Psoas muscle (tissue), 7 donors: ENCODE measurements at regions not wholly inside any gene's neighbourhood (a gene's known extent, or its start where the extent isn't known, plus 50 kb on each side); places are given as distances from the start of the nearest gene placed in this dataset.

Experiments
- ATAC-seq, 4 donors: fragments of 200-7000 bp; cut with Tn5 transposase; one replicate each; pipeline ENCODE4 v1.9.1; 2020; ENCODE audit warnings: moderate library complexity in 3 of 4, mild to moderate bottlenecking in 2 of 4
- DNase-seq, 2 donors: peaks; one replicate each; pipeline ENCODE4 v3.0.0-alpha.2; 2020
- H3K27ac ChIP-seq: fragments of 200-600 bp; one replicate; pipeline ENCODE4 v1.8.0; 2022
- H3K27me3 ChIP-seq, 3 donors: fragments of 200-600 bp in 1 of 3; one replicate each; pipeline versions ENCODE4 v1.6.1 to v1.8.0; 2013 to 2022; ENCODE audit warnings: low read length in 2 of 3, mild to moderate bottlenecking in 2 of 3, moderate library complexity in 1 of 3; ENCODE audit not compliant: insufficient read depth in 3 of 3
- H3K36me3 ChIP-seq, 2 donors: fragments of 200-600 bp in 1 of 2; one replicate each; pipeline versions ENCODE4 v1.6.1 to v1.8.0; 2013 to 2022; ENCODE audit warnings: low read depth in 1 of 2, mild to moderate bottlenecking in 1 of 2, moderate library complexity in 1 of 2; ENCODE audit not compliant: insufficient read depth in 1 of 2
- H3K4me1 ChIP-seq: fragments of 200-600 bp; one replicate; pipeline ENCODE4 v1.8.0; 2022
- H3K4me3 ChIP-seq: fragments of 200-600 bp; one replicate; pipeline ENCODE4 v1.8.0; 2022; ENCODE audit warnings: mild to moderate bottlenecking
- H3K9me3 ChIP-seq: fragments of 200-600 bp; one replicate; pipeline ENCODE4 v1.8.0; 2022
- WGBS, 3 donors: extraction: QIAGEN DNeasy Blood & Tissue Kit; methylation state at CpG; one replicate each; pipeline versions ENCODE4 v1.1.6 to v1.1.7; 2013; 5-methylcytosine and 5-hydroxymethylcytosine counted together
- intact Hi-C, 2 donors: fragments of 100-400 bp; cut with DNase I; formaldehyde crosslinking; loops; one replicate each; pipeline versions ENCODE4 v1.11.0 to v1.14.2; 2022
- TF ChIP-seq, protein P1 (sequence below): fragments of 200-600 bp; IDR thresholded peaks from one replicate; pipeline ENCODE4 v1.8.0; 2022; ENCODE audit warnings: antibody characterized with exemption
- donor health status: healthy with polysubstance abuse.
- donor health status: DM: no; HTN: no; CAD: no; lungs with moderate emphysema.
- donor health status: Bipolar disorder and iron deficiency.
- donor health status: healthy.
- donor health status: DM: yes; HTN: yes; CAD: no.
- donor health status: DM: no; HTN: no; CAD: no.
- donor health status: DM: yes; HTN: yes; CAD: no.

GRCh38 chr1:118618618-118619340 is 369.4 kb downstream of the TBX15 start:
- no peaks in the 10 kb centered on the region for H3K9me3 ChIP-seq
- H3K4me1 ChIP-seq: peaks cover 2% of the 10 kb centered on the region
- intact Hi-C loops: no loop called here
- H3K27me3 ChIP-seq: no peaks in the 10 kb centered on the region
- H3K36me3 ChIP-seq: no peaks in the 10 kb centered on the region
- TF ChIP-seq, protein P1, sequence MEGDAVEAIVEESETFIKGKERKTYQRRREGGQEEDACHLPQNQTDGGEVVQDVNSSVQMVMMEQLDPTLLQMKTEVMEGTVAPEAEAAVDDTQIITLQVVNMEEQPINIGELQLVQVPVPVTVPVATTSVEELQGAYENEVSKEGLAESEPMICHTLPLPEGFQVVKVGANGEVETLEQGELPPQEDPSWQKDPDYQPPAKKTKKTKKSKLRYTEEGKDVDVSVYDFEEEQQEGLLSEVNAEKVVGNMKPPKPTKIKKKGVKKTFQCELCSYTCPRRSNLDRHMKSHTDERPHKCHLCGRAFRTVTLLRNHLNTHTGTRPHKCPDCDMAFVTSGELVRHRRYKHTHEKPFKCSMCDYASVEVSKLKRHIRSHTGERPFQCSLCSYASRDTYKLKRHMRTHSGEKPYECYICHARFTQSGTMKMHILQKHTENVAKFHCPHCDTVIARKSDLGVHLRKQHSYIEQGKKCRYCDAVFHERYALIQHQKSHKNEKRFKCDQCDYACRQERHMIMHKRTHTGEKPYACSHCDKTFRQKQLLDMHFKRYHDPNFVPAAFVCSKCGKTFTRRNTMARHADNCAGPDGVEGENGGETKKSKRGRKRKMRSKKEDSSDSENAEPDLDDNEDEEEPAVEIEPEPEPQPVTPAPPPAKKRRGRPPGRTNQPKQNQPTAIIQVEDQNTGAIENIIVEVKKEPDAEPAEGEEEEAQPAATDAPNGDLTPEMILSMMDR: no peak
- ATAC-seq (peak; percentile 53 to 95 (median 79)), DNase-seq (peak in 1 of 2 donors; percentile 61)
- no peak overlapping the region for H3K4me3 ChIP-seq
- WGBS, 3 donors: 23 to 48% (median 31%) methylated on average over 3 of the region's 3 CpGs
- no peak overlapping the region for H3K27ac ChIP-seq

DNA sequence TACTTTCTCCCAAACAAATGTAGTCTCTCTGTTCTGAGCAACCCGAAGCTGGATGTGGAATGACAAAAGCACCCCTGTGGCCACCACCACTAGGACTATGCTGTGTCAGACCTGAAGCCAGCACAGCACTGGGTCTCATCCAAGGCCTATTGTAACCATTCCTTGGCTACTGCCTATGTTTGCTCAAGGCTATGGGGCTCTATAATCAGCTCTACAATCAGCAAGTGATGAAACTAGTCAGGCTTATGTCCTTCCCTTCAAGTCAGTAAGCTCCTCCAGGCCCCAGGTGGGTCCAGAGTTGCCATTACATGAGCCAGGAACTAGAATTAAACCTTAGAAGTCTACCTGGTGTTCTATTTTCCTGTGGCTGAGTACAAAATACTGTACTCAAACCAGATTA is 370.2 kb downstream of the TBX15 start:
- Histone ChIP-seq H3K4me1 (peaks cover 2% of the 10 kb centered on the region), H3K27ac (no peak overlapping the region), H3K4me3 (no peak overlapping the region), H3K9me3 (no peaks in the 10 kb centered on the region), H3K36me3 (no peaks in the 10 kb centered on the region), H3K27me3 (no peaks in the 10 kb centered on the region)
- DNase-seq (no peak), ATAC-seq (no peak)
- TF ChIP-seq, protein P1: no peak
- WGBS, 3 donors: 0% methylated on average over 1 of the region's 1 CpG
- intact Hi-C loops: no loop called here

DNA sequence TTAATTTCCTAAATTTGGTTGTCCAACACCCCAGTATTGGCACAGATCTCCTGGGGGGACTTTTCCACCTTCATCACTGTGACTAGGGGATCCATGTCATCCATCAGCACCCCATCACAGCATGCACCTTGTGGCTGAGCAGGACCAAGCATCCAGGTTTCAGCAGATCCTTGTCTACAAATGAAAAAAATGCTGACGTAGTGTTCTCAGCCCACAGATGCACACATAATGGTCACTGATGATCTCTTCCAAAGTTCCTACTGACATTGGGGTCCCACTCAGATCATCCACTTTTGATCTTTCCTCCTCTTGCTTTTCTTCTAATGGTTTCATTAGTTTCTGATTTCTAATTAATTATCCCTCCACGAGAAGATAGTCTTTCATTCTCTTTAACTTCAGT is 373.1 kb downstream of the TBX15 start:
- DNase-seq (no peak), ATAC-seq (no peak)
- WGBS, 3 donors: 67 to 75% (median 72%) methylated on average over 2 of the region's 2 CpGs
- Histone ChIP-seq H3K27ac (no peak overlapping the region), H3K27me3 (no peaks in the 10 kb centered on the region), H3K4me3 (no peak overlapping the region), H3K36me3 (no peaks in the 10 kb centered on the region), H3K4me1 (peaks cover 2% of the 10 kb centered on the region), H3K9me3 (no peaks in the 10 kb centered on the region)
- intact Hi-C loops: no loop called here
- TF ChIP-seq, protein P1: no peak

- DNase-seq (no peak), ATAC-seq (no peak)
- TF ChIP-seq, protein P1: no peak
- WGBS, 3 donors: 35 to 41% (median 37%) methylated on average over 5 of the region's 5 CpGs
- no peaks in the 10 kb centered on the region for H3K9me3 ChIP-seq
- H3K27ac ChIP-seq: no peak overlapping the region
- intact Hi-C loops: no loop called here
- H3K27me3 ChIP-seq: no peaks in the 10 kb centered on the region
- H3K36me3 ChIP-seq: no peaks in the 10 kb centered on the region
- no peaks in the 10 kb centered on the region for H3K4me1 ChIP-seq
- H3K4me3 ChIP-seq: no peak overlapping the region
These were observed 398.8 kb downstream of the TBX15 start for GRCh38 chr1:118589238-118589846.

- Histone ChIP-seq H3K4me1 (no peaks in the 10 kb centered on the region), H3K27ac (no peak overlapping the region), H3K36me3 (no peaks in the 10 kb centered on the region), H3K9me3 (no peaks in the 10 kb centered on the region), H3K4me3 (no peak overlapping the region), H3K27me3 (no peaks in the 10 kb centered on the region)
- TF ChIP-seq, protein P1: no peak
- no peak for DNase-seq
- ATAC-seq: no peak
- intact Hi-C loops: no loop called here
These were observed 399.6 kb downstream of the TBX15 start for GRCh38 chr1:118588566-118588965.
